GM23338 (cell line): ENCODE measurements at regions not wholly inside any gene's neighbourhood (a gene's known extent, or its start where the extent isn't known, plus 50 kb on each side); places are given as distances from the start of the nearest gene placed in this dataset.
A peak's percentile ranks its signal among the peaks of the same experiment; 100 is the strongest.

Experiments used
- ATAC-seq: fragments of 200-7000 bp; cut with Tn5 transposase; 3 replicates; pipeline ENCODE4 v1.9.1; 2020
- DNase-seq: peaks from one replicate; pipeline ENCODE4 v3.0.0-alpha.2; 2015; ENCODE audit warnings: low spot score
- H2AFZ ChIP-seq: fragments of 200-600 bp; sonication (generic); 2 replicates; pipeline ENCODE4 v1.8.0; 2016; ENCODE audit warnings: antibody characterized with exemption, mild to moderate bottlenecking, moderate library complexity
- H3F3A ChIP-seq: fragments of 200-600 bp; sonication (generic); replicated peaks from 2 replicates; pipeline ENCODE4 v1.8.0; 2017; ENCODE audit warnings: antibody characterized with exemption, mixed run types, low read depth
- H3K27ac ChIP-seq: fragments of 200-600 bp; sonication (generic); 2 replicates; pipeline ENCODE4 v1.6.1; 2016; ENCODE audit warnings: low read depth
- H3K27me3 ChIP-seq: fragments of 200-600 bp; sonication (generic); 2 replicates; pipeline ENCODE4 v1.8.0; 2016; ENCODE audit warnings: mild to moderate bottlenecking, mixed run types, moderate library complexity; ENCODE audit not compliant: insufficient read depth
- H3K36me3 ChIP-seq: fragments of 200-600 bp; sonication (generic); 2 replicates; pipeline ENCODE4 v1.8.0; 2016; ENCODE audit warnings: mild to moderate bottlenecking; ENCODE audit not compliant: insufficient read depth
- H3K4me1 ChIP-seq: fragments of 200-600 bp; sonication (generic); 2 replicates; pipeline ENCODE4 v1.8.0; 2016; ENCODE audit warnings: mild to moderate bottlenecking, moderate library complexity; ENCODE audit not compliant: insufficient read depth
- H3K4me2 ChIP-seq: fragments of 200-600 bp; sonication (generic); 2 replicates; pipeline ENCODE4 v1.7.1; 2017; ENCODE audit warnings: mixed run types
- H3K4me3 ChIP-seq: fragments of 200-600 bp; sonication (generic); 2 replicates; pipeline ENCODE4 v1.6.1; 2016; ENCODE audit warnings: mixed run types
- H3K79me2 ChIP-seq: fragments of 200-600 bp; sonication (generic); replicated peaks from 2 replicates; pipeline ENCODE4 v1.8.0; 2017; ENCODE audit warnings: mild to moderate bottlenecking; ENCODE audit not compliant: insufficient read depth
- H3K9me2 ChIP-seq: fragments of 200-600 bp; sonication (generic); 2 replicates; pipeline ENCODE4 v1.8.0; 2017; ENCODE audit not compliant: insufficient read depth
- H4K20me1 ChIP-seq: fragments of 200-600 bp; sonication (generic); replicated peaks from 2 replicates; pipeline ENCODE4 v1.8.0; 2017; ENCODE audit warnings: mild to moderate bottlenecking; ENCODE audit not compliant: insufficient read depth
- H3K27ac Mint-ChIP-seq: 2 replicates; pipeline ENCODE4 v1.8.0; 2020; ENCODE audit warnings: inconsistent platforms, mild to moderate bottlenecking, moderate library complexity, mixed read lengths
- H3K27me3 Mint-ChIP-seq: 3 replicates; pipeline ENCODE4 v1.8.0; 2022; ENCODE audit warnings: low read depth, mild to moderate bottlenecking, moderate library complexity, mixed read lengths, inconsistent platforms; ENCODE audit not compliant: insufficient read depth, poor library complexity
- H3K36me3 Mint-ChIP-seq: 3 replicates; pipeline ENCODE4 v1.8.0; 2021; ENCODE audit warnings: low read depth, mild to moderate bottlenecking, inconsistent platforms, moderate library complexity, mixed read lengths
- H3K4me1 Mint-ChIP-seq: 3 replicates; pipeline ENCODE4 v1.8.0; 2020; ENCODE audit warnings: mild to moderate bottlenecking, inconsistent platforms, mixed read lengths
- H3K4me3 Mint-ChIP-seq: 3 replicates; pipeline ENCODE4 v1.8.0; 2021; ENCODE audit warnings: moderate library complexity, mild to moderate bottlenecking, inconsistent platforms, mixed read lengths
- H3K9me3 Mint-ChIP-seq: 3 replicates; pipeline ENCODE4 v1.8.0; 2020; ENCODE audit warnings: moderate library complexity, mild to moderate bottlenecking, inconsistent platforms, mixed read lengths
- CREB1 ChIP-seq: fragments of 250-450 bp; sonication (Bioruptor Pico); IDR thresholded peaks from 2 replicates; pipeline ENCODE4 v1.5.0; 2020; ENCODE audit warnings: low read depth, mild to moderate bottlenecking, moderate library complexity
- ETS1 ChIP-seq: IDR thresholded peaks from 2 replicates; pipeline ENCODE4 v1.6.1; 2016; ENCODE audit warnings: antibody characterized with exemption
- EZH2 ChIP-seq: fragments of 200-600 bp; sonication (generic); IDR thresholded peaks from one replicate; pipeline ENCODE4 v1.8.0; 2017; ENCODE audit warnings: antibody characterized with exemption, mild to moderate bottlenecking, low read depth; ENCODE audit not compliant: unreplicated experiment
- EZH2phosphoT487 ChIP-seq: fragments of 200-600 bp; sonication (generic); IDR thresholded peaks from one replicate; pipeline ENCODE4 v1.8.1; 2018; ENCODE audit warnings: antibody characterized with exemption; ENCODE audit not compliant: unreplicated experiment
- JUNB ChIP-seq: IDR thresholded peaks from one replicate; pipeline ENCODE4 v1.6.1; 2016; ENCODE audit warnings: antibody characterized with exemption; ENCODE audit not compliant: unreplicated experiment
- NANOG ChIP-seq: IDR thresholded peaks from 2 replicates; pipeline ENCODE4 v1.6.1; 2016; ENCODE audit warnings: antibody characterized with exemption, borderline replicate concordance
- POLR2AphosphoS5 ChIP-seq: IDR thresholded peaks from 2 replicates; pipeline ENCODE4 v1.6.1; 2016; ENCODE audit warnings: antibody characterized with exemption, low read depth
- STAT1 ChIP-seq: IDR thresholded peaks from one replicate; pipeline ENCODE4 v1.6.1; 2016; ENCODE audit warnings: antibody characterized with exemption; ENCODE audit not compliant: unreplicated experiment
- ZNF331 ChIP-seq: fragments of 250-450 bp; sonication (Bioruptor Pico); IDR thresholded peaks from 2 replicates; pipeline ENCODE4 v1.5.0; 2020; ENCODE audit warnings: low read depth, mild to moderate bottlenecking, moderate library complexity
- TF ChIP-seq, protein P1 (sequence below): IDR thresholded peaks from one replicate; pipeline ENCODE4 v1.6.1; 2018; ENCODE audit warnings: antibody characterized with exemption; ENCODE audit not compliant: unreplicated experiment
- TF ChIP-seq, protein P2 (sequence below), 2 experiments: fragments of 200-600 bp in 1 of 2; sonication (generic) in 1 of 2; conservative IDR thresholded peaks; 2 replicates each; pipeline versions ENCODE4 v1.5.1 to v1.6.1; 2016 to 2017; ENCODE audit warnings: antibody characterized with exemption in 2 of 2, low read depth in 2 of 2, mild to moderate bottlenecking in 2 of 2, moderate library complexity in 1 of 2

DNA sequence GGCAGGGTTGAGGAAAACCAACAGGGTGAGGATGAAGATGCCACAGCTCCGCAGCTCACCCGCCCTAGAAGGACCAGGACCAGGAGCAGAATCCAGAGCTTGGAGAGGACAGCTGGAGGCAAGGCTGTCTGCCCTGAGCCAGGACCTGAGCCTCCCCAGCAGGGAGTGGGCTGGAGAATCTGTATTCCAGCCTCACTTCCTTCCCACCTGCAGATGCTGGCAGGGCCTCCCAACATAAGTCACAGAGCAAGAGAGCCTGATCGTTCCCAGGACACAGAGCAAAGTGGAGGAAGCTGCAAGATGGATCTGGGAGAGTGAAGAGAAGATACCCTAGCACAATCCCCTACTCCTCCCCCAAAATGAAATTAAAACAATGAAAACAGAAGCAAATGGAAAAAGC, 61.7 kb upstream of the WASF3 start (continued):
- TF ChIP-seq EZH2 (no peak), CREB1 (CRISPR knock-in tag) (no peak), STAT1 (no peak), JUNB (no peak)

GRCh38 chr13:26497968-26498511, 59.4 kb upstream of the WASF3 start:
- no peaks in the 10 kb centered on the region for H3K9me2 ChIP-seq
- no peaks in the 10 kb centered on the region for H3K36me3 ChIP-seq
- no peaks in the 10 kb centered on the region for H3F3A ChIP-seq
- Mint-ChIP-seq H3K4me1 (peaks cover 14% of the 10 kb centered on the region; the same call in 2 of the 3 replicates), H3K36me3 (no peaks in the 10 kb centered on the region), H3K9me3 (no peaks in the 10 kb centered on the region), H3K27ac (no peak overlapping the region), H3K4me3 (no peak overlapping the region), H3K27me3 (peaks cover 10% of the 10 kb centered on the region)
- no peak for TF ChIP-seq ETS1
- peak overlapping the region; percentile 59; the same call in 1 of the 2 replicates for H2AFZ ChIP-seq
- ATAC-seq (no peak), DNase-seq (no peak)
- no peaks in the 10 kb centered on the region for H3K79me2 ChIP-seq
- H3K27me3 ChIP-seq = no peaks in the 10 kb centered on the region
- no peaks in the 10 kb centered on the region for H4K20me1 ChIP-seq
- H3K4me3 ChIP-seq = no peak overlapping the region
- H3K4me1 ChIP-seq = no peaks in the 10 kb centered on the region
- H3K4me2 ChIP-seq = no peak overlapping the region
- no peak overlapping the region for H3K27ac ChIP-seq

- Mint-ChIP-seq H3K9me3 (no peaks in the 10 kb centered on the region), H3K27ac (no peak overlapping the region), H3K27me3 (peaks cover 10% of the 10 kb centered on the region), H3K4me1 (peaks cover 14% of the 10 kb centered on the region; the same call in 2 of the 3 replicates), H3K36me3 (no peaks in the 10 kb centered on the region), H3K4me3 (no peak overlapping the region)
- no peak overlapping the region for H3K4me3 ChIP-seq
- H3K27ac ChIP-seq = no peak overlapping the region
- DNase-seq = no peak
- H3K79me2 ChIP-seq = no peaks in the 10 kb centered on the region
- no peaks in the 10 kb centered on the region for H3K4me1 ChIP-seq
- H2AFZ ChIP-seq = no peak overlapping the region; the same call in 1 of the 2 replicates
- no peaks in the 10 kb centered on the region for H3K36me3 ChIP-seq
- H3K27me3 ChIP-seq = no peaks in the 10 kb centered on the region
- H3K9me2 ChIP-seq = no peaks in the 10 kb centered on the region
- no peaks in the 10 kb centered on the region for H4K20me1 ChIP-seq
- H3F3A ChIP-seq = no peaks in the 10 kb centered on the region
- ATAC-seq = no peak
- H3K4me2 ChIP-seq = no peak overlapping the region
- TF ChIP-seq JUNB = no peak
- TF ChIP-seq EZH2phosphoT487 = no peak
- TF ChIP-seq, protein P1, sequence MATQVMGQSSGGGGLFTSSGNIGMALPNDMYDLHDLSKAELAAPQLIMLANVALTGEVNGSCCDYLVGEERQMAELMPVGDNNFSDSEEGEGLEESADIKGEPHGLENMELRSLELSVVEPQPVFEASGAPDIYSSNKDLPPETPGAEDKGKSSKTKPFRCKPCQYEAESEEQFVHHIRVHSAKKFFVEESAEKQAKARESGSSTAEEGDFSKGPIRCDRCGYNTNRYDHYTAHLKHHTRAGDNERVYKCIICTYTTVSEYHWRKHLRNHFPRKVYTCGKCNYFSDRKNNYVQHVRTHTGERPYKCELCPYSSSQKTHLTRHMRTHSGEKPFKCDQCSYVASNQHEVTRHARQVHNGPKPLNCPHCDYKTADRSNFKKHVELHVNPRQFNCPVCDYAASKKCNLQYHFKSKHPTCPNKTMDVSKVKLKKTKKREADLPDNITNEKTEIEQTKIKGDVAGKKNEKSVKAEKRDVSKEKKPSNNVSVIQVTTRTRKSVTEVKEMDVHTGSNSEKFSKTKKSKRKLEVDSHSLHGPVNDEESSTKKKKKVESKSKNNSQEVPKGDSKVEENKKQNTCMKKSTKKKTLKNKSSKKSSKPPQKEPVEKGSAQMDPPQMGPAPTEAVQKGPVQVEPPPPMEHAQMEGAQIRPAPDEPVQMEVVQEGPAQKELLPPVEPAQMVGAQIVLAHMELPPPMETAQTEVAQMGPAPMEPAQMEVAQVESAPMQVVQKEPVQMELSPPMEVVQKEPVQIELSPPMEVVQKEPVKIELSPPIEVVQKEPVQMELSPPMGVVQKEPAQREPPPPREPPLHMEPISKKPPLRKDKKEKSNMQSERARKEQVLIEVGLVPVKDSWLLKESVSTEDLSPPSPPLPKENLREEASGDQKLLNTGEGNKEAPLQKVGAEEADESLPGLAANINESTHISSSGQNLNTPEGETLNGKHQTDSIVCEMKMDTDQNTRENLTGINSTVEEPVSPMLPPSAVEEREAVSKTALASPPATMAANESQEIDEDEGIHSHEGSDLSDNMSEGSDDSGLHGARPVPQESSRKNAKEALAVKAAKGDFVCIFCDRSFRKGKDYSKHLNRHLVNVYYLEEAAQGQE = no peak
- TF ChIP-seq POLR2AphosphoS5 = no peak
- TF ChIP-seq NANOG = no peak
- TF ChIP-seq, protein P2, sequence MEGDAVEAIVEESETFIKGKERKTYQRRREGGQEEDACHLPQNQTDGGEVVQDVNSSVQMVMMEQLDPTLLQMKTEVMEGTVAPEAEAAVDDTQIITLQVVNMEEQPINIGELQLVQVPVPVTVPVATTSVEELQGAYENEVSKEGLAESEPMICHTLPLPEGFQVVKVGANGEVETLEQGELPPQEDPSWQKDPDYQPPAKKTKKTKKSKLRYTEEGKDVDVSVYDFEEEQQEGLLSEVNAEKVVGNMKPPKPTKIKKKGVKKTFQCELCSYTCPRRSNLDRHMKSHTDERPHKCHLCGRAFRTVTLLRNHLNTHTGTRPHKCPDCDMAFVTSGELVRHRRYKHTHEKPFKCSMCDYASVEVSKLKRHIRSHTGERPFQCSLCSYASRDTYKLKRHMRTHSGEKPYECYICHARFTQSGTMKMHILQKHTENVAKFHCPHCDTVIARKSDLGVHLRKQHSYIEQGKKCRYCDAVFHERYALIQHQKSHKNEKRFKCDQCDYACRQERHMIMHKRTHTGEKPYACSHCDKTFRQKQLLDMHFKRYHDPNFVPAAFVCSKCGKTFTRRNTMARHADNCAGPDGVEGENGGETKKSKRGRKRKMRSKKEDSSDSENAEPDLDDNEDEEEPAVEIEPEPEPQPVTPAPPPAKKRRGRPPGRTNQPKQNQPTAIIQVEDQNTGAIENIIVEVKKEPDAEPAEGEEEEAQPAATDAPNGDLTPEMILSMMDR (conservative IDR thresholded peaks at IDR 0.05; ENCODE audit: low read depth in 2 of 2) = no peak
- no peak for TF ChIP-seq ZNF331 (CRISPR knock-in tag)
Measured at GRCh38 chr13:26498656-26499601, 58.6 kb upstream of the WASF3 start.
